HG02623 (cell line): ENCODE measurements at regions not wholly inside any gene's neighbourhood (a gene's known extent, or its start where the extent isn't known, plus 50 kb on each side); places are given as distances from the start of the nearest gene placed in this dataset.

Experiments used
- ATAC-seq: cut with Tn5 transposase; IDR thresholded peaks from one replicate; pipeline ENCODE4 v1.9.1; 2021; ENCODE audit warnings: moderate library complexity; ENCODE audit not compliant: unreplicated experiment

- no peak for ATAC-seq
Observed at GRCh38 chr5:163383754-163384153, 53.6 kb upstream of the CCNG1 start.

- ATAC-seq = no peak
Observed at GRCh38 chr5:163384669-163385068, 52.7 kb upstream of the CCNG1 start.

GRCh38 chr5:163385271-163385670 lies 52.1 kb upstream of the CCNG1 start:
- no peak for ATAC-seq

GRCh38 chr5:163385824-163386223 lies 51.6 kb upstream of the CCNG1 start:
- ATAC-seq = no peak

GRCh38 chr5:163386352-163386751 lies 51.0 kb upstream of the CCNG1 start:
- ATAC-seq = no peak

GRCh38 chr5:163387589-163388343 lies 49.6 kb upstream of the CCNG1 start:
- ATAC-seq = no peak
